NB4 (cell line): ENCODE measurements at regions not wholly inside any gene's neighbourhood (a gene's known extent, or its start where the extent isn't known, plus 50 kb on each side); places are given as distances from the start of the nearest gene placed in this dataset.

Source experiments
- DNase-seq: peaks from one replicate; pipeline ENCODE4 v3.0.0; 2010; ENCODE audit warnings: low read depth
- H3K4me3 ChIP-seq: one replicate; pipeline ENCODE4 v1.5.1; 2011; ENCODE audit warnings: mild to moderate bottlenecking, low read depth, low read length, moderate library complexity
- MYC ChIP-seq: IDR thresholded peaks from 2 replicates; pipeline ENCODE4 v1.6.1; 2011; ENCODE audit warnings: low read depth, low read length
- POLR2A ChIP-seq: IDR thresholded peaks from 2 replicates; pipeline ENCODE4 v1.6.1; 2011; ENCODE audit warnings: mild to moderate bottlenecking; ENCODE audit not compliant: insufficient read length; ENCODE audit errors: extremely low read depth
- TF ChIP-seq, protein P1 (sequence below): IDR thresholded peaks from one replicate; pipeline ENCODE4 v1.5.1; 2012; ENCODE audit warnings: low read depth, low read length
- TF ChIP-seq, protein P2 (sequence below): IDR thresholded peaks from 2 replicates; pipeline ENCODE4 v1.6.1; 2011; ENCODE audit warnings: low read depth, low read length

DNA sequence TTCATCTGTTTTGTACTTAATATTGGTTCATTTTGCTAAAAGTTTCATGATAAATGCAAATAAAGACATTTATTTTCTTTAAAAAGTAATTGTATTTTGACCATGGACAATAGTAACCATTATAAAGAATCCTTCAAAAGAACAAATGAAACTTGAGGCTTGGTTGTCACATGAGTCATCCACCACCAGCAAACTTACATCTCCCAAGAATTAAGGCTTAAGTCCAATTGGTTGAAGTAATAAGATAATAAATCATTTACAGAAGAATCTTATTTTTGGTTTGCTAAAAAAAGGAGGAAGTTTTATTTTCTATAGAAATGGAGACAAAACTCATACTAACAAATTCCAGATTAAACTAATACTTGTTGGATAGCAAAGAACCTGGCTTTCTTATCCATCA, 84.8 kb upstream of the KITLG start:
- H3K4me3 ChIP-seq = no peak overlapping the region
- TF ChIP-seq, protein P1, sequence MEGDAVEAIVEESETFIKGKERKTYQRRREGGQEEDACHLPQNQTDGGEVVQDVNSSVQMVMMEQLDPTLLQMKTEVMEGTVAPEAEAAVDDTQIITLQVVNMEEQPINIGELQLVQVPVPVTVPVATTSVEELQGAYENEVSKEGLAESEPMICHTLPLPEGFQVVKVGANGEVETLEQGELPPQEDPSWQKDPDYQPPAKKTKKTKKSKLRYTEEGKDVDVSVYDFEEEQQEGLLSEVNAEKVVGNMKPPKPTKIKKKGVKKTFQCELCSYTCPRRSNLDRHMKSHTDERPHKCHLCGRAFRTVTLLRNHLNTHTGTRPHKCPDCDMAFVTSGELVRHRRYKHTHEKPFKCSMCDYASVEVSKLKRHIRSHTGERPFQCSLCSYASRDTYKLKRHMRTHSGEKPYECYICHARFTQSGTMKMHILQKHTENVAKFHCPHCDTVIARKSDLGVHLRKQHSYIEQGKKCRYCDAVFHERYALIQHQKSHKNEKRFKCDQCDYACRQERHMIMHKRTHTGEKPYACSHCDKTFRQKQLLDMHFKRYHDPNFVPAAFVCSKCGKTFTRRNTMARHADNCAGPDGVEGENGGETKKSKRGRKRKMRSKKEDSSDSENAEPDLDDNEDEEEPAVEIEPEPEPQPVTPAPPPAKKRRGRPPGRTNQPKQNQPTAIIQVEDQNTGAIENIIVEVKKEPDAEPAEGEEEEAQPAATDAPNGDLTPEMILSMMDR = no peak
- TF ChIP-seq, protein P2, sequence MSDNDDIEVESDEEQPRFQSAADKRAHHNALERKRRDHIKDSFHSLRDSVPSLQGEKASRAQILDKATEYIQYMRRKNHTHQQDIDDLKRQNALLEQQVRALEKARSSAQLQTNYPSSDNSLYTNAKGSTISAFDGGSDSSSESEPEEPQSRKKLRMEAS = no peak
- no peak for TF ChIP-seq POLR2A
- TF ChIP-seq MYC = no peak
- DNase-seq = no peak

DNA sequence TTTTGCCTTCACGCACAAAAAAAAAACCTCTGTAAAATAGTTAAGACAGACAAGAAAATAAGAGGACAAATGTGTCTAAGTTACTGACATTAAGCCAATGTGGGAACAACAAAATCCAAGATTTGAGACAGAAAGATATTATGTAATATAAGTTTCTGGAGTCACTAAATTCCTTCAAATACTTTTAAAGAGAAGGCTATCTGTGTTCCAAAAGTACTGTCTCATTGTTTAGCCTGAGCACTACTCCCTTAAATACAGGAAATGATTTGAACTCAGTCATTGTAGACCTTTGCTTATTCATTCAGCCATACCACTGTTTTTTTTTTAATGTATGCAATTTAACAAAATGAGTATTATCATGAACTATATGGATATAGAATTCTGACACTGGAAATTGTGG, 82.7 kb upstream of the KITLG start:
- DNase-seq = no peak
- H3K4me3 ChIP-seq = no peak overlapping the region

DNA sequence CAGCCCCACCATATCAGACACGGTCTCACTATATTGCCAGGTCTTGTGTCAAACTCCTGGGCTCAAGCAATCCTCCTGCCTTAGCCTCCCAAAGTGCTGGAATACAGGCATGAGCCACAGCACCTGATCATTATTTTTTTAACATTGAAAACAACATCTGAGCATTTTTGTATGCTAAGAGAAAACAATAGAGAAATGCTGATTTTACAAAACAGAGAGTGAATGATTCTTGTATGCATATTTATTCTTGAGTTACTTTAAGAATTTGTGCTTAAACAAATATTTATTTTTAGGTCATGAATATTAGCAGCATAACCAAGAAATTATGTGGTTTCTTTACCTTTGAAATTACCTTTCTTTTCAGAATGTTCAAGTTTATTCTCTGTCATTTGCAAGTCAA, 81.8 kb upstream of the KITLG start:
- TF ChIP-seq, protein P1 = no peak
- TF ChIP-seq MYC (no peak), POLR2A (no peak)
- TF ChIP-seq, protein P2 = no peak
- no peak for DNase-seq
- no peak overlapping the region for H3K4me3 ChIP-seq

More for the DNA sequence above, 82.7 kb upstream of the KITLG start:
- TF ChIP-seq, protein P2 = no peak

DNA sequence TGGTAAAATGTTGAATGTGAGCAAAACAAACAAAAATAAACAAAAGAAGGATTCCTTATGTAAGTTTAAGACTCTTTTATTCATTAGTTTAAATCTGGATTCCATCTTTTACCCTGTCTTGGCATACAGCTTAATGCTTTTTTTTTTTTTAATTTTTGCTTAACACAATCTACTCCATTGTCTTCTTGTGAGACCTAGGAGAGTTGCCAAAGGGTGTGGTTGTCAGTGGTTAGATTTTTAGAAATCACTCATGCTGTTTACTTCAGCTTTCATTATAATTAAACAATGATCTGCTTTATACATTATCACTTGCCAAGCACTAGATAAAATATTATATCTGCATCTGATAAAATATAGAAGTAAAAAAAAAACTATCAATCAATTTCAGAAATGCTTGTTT, 77.7 kb upstream of the KITLG start:
- TF ChIP-seq, protein P1 = no peak
- no peak for TF ChIP-seq POLR2A
- no peak for TF ChIP-seq MYC
- TF ChIP-seq, protein P2 = no peak
- DNase-seq = no peak
- no peak overlapping the region for H3K4me3 ChIP-seq

DNA sequence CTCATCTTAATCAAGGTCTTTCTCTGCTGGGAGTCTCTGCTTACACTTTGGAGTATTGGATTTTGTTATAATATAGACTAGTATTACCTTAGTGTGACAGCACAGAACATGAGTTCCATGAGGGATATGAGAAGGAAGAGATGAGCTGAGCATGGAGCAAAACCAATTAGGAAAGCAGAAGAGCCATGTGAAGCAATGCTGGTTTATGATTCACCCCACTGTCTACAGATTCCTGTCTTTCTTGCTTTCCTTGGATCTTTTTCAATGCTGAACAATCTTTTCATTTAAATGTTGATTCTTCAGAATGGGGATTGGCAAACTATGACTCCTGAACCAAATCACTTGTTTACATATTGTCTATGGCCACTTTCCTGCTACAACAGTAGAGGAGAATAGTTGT, 70.4 kb upstream of the KITLG start:
- no peak overlapping the region for H3K4me3 ChIP-seq
- DNase-seq = no peak
- TF ChIP-seq, protein P1 = no peak
- TF ChIP-seq MYC (no peak), POLR2A (no peak)
- TF ChIP-seq, protein P2 = no peak

DNA sequence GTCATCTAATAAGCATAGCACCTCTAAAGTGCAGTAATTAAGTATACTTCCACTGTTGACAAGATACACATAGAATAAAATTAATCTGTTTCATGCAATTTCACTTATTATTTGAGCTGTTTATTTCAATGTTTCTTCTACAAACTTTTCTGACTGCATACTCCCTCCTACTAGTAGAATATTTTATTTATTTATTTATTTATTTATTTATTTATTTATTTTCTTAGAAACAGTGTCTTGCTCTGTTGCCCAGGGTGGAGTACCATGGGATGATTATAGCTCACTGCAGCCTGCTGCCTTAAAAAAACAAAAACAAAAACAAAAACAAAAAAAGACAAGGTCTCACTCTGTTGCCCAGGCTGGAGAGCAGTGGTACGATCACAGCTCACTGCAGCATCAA, 68.4 kb upstream of the KITLG start:
- DNase-seq = no peak
- H3K4me3 ChIP-seq = no peak overlapping the region
- TF ChIP-seq, protein P1 = no peak
- TF ChIP-seq MYC = no peak
- TF ChIP-seq, protein P2 = no peak
- TF ChIP-seq POLR2A = no peak
